Ishikawa (cell line): ENCODE measurements at regions not wholly inside any gene's neighbourhood (a gene's known extent, or its start where the extent isn't known, plus 50 kb on each side); places are given as distances from the start of the nearest gene placed in this dataset.

Experiments used
- CEBPB ChIP-seq: IDR thresholded peaks from 2 replicates; pipeline ENCODE4 v1.6.1; 2012
- CREB1 ChIP-seq: IDR thresholded peaks from 2 replicates; pipeline ENCODE4 v1.6.1; 2012; ENCODE audit warnings: low read depth
- EGR1 ChIP-seq: IDR thresholded peaks from 2 replicates; pipeline ENCODE4 v1.6.1; 2012
- EP300 ChIP-seq: IDR thresholded peaks from 2 replicates; pipeline ENCODE4 v1.6.1; 2012; ENCODE audit warnings: borderline replicate concordance
- NFIC ChIP-seq: IDR thresholded peaks from 2 replicates; pipeline ENCODE4 v1.6.1; 2012
- RAD21 ChIP-seq: IDR thresholded peaks from 2 replicates; pipeline ENCODE4 v1.6.1; 2012; ENCODE audit warnings: low read depth
- TAF1 ChIP-seq: IDR thresholded peaks from 2 replicates; pipeline ENCODE4 v1.6.1; 2012; ENCODE audit warnings: low read depth, mild to moderate bottlenecking
- TCF12 ChIP-seq: IDR thresholded peaks from 2 replicates; pipeline ENCODE4 v1.6.1; 2012; ENCODE audit warnings: low read depth
- TEAD4 ChIP-seq: IDR thresholded peaks from 2 replicates; pipeline ENCODE4 v1.6.1; 2012
- YY1 ChIP-seq: IDR thresholded peaks from 2 replicates; pipeline ENCODE4 v1.6.1; 2012; ENCODE audit warnings: low read depth
- ZBTB7A ChIP-seq: IDR thresholded peaks from 2 replicates; pipeline ENCODE4 v1.6.1; 2012; ENCODE audit warnings: low read depth
- TF ChIP-seq, protein P1 (sequence below): IDR thresholded peaks from 2 replicates; pipeline ENCODE4 v1.6.1; 2012; ENCODE audit warnings: low read depth, mild to moderate bottlenecking
- TF ChIP-seq, protein P2 (sequence below): IDR thresholded peaks from 2 replicates; pipeline ENCODE4 v1.6.1; 2012
- TF ChIP-seq, protein P3 (sequence below): IDR thresholded peaks from 2 replicates; pipeline ENCODE4 v1.6.1; 2012

DNA sequence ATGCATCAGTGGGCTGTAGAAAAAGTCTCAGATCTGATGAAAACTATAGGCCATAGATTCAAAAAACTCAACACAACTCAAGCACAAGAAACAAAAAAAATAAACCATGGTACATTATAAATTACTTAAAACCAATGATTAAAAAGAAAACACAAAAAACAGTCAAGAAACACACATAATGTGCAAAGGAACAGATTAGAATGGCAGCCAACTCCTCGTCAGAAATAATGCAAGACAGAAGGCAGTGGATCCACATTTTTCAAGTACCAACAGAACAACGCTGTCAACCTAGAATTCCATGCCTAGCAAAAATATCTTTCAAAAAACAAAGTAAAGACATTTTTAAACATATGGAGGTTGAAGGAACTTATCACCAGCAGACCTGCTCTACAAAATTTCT is 69.7 kb downstream of the PSMB1 start:
- TF ChIP-seq CEBPB (no peak), EP300 (no peak), TEAD4 (no peak)
- TF ChIP-seq, protein P1, sequence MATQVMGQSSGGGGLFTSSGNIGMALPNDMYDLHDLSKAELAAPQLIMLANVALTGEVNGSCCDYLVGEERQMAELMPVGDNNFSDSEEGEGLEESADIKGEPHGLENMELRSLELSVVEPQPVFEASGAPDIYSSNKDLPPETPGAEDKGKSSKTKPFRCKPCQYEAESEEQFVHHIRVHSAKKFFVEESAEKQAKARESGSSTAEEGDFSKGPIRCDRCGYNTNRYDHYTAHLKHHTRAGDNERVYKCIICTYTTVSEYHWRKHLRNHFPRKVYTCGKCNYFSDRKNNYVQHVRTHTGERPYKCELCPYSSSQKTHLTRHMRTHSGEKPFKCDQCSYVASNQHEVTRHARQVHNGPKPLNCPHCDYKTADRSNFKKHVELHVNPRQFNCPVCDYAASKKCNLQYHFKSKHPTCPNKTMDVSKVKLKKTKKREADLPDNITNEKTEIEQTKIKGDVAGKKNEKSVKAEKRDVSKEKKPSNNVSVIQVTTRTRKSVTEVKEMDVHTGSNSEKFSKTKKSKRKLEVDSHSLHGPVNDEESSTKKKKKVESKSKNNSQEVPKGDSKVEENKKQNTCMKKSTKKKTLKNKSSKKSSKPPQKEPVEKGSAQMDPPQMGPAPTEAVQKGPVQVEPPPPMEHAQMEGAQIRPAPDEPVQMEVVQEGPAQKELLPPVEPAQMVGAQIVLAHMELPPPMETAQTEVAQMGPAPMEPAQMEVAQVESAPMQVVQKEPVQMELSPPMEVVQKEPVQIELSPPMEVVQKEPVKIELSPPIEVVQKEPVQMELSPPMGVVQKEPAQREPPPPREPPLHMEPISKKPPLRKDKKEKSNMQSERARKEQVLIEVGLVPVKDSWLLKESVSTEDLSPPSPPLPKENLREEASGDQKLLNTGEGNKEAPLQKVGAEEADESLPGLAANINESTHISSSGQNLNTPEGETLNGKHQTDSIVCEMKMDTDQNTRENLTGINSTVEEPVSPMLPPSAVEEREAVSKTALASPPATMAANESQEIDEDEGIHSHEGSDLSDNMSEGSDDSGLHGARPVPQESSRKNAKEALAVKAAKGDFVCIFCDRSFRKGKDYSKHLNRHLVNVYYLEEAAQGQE, result no peak
- TF ChIP-seq, protein P2, sequence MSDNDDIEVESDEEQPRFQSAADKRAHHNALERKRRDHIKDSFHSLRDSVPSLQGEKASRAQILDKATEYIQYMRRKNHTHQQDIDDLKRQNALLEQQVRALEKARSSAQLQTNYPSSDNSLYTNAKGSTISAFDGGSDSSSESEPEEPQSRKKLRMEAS, result no peak

DNA sequence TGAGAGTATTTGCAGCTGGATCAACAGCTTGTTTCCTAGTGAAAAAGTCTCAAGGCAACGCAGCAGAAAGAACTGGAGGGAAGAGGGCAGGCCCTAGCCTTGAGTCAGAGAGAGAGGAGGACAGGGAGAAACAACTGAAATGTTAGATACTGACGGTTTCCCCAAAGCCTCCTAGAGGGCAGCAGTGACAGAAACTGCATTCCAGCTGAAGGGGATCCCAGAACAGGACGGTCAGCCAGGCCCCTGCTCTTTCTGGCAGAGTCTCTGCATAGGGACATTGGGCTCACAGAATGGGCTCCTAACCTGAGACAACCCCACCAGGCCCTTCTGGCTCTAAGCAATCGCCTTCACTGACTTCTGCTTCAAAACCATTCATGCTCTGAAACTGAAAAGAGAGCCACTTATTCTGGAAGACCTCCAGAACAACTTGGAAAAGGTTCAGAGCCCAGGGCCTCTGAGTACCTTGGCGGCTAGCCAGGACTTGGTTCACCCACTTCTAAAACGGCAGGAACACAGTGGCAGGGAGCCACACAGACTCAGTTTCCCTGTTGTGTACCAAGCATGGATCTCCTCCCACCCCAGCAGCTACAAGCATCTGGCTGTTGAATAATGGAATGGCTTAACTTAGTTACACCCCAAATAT is 72.9 kb downstream of the PSMB1 start:
- TF ChIP-seq YY1 (no peak), ZBTB7A (no peak), CEBPB (no peak), TEAD4 (peak; percentile 51; the same call in 1 of the 2 replicates), EP300 (no peak), RAD21 (peak; percentile 40; the same call in 1 of the 2 replicates), NFIC (peak; percentile 52; the same call in 1 of the 2 replicates)

DNA sequence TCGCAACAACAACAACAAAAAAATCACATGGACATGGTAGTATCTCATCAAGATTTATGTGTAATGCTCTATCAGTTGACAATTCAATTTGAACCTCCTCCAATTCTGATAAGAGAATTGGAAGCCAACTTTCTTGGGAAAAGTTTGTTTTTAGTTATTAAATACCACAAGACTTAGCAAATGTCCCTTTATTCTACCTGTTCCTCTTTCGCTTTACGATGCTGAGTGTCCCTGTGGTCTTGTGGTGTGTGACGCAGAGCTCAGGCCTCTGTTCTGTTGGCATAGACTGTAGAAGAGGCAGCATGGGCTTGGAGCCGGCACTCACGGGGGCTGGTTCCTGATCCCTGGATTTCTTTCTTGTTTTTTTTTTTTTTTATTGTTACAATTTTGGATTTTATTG is 76.7 kb downstream of the PSMB1 start:
- TF ChIP-seq TEAD4 (no peak), NFIC (no peak), EP300 (no peak), RAD21 (no peak), ZBTB7A (no peak), CREB1 (no peak), TCF12 (no peak), YY1 (no peak)
- TF ChIP-seq, protein P3, sequence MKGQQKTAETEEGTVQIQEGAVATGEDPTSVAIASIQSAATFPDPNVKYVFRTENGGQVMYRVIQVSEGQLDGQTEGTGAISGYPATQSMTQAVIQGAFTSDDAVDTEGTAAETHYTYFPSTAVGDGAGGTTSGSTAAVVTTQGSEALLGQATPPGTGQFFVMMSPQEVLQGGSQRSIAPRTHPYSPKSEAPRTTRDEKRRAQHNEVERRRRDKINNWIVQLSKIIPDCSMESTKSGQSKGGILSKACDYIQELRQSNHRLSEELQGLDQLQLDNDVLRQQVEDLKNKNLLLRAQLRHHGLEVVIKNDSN, result no peak
- TF ChIP-seq, protein P1, result no peak
- TF ChIP-seq, protein P2, result no peak

DNA sequence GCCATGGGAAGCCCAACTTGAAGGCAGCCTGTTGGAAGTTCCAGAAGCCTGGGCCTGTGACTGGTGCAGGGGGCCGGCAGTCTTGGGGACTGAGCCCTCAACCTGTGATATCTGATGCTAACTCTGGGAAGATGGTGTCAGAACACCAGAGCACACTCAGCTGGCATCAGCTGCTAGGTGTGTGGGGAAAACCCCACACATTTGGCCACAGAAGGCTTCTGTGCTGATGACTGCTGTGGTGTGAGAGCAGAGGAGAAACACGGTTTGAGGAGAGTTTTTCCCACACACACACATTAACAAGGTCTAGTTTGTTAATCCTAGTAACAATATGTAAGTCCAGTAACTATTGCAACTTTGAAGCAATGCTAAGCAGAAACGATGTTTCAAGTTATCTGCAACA is 78.0 kb downstream of the PSMB1 start:
- no peak for TF ChIP-seq YY1
- TF ChIP-seq, protein P3, result no peak
- no peak for TF ChIP-seq TEAD4
- no peak for TF ChIP-seq EP300
- TF ChIP-seq ZBTB7A, result no peak
- no peak for TF ChIP-seq TAF1
- no peak for TF ChIP-seq CEBPB
- TF ChIP-seq, protein P2, result no peak

DNA sequence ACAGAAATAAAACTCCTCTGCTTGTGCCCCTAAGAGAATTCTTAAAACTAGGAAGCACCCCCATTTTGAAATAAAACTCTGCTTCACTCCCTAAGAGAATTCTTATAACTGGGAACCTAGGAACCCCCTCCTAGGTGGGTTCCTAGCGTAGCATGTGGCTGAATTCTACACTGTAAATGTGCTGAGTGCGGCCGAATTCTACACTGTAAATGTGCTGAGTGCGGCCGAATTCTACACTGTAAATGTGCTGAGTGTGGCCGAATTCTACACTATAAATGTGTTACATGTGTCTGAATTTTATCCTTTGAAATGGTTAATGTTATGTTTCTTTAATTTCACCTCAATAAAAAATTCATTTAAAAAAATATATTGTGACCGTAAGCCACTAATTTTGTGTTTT is 79.3 kb downstream of the PSMB1 start:
- TF ChIP-seq ZBTB7A (no peak), EP300 (no peak), CREB1 (no peak), TAF1 (no peak), EGR1 (no peak), CEBPB (no peak), TCF12 (no peak), TEAD4 (no peak), NFIC (no peak), RAD21 (no peak)
- TF ChIP-seq, protein P3, result no peak
- TF ChIP-seq, protein P2, result no peak
- TF ChIP-seq, protein P1, result no peak
